GM12878 (cell line): ENCODE measurements at regions not wholly inside any gene's neighbourhood (a gene's known extent, or its start where the extent isn't known, plus 50 kb on each side); places are given as distances from the start of the nearest gene placed in this dataset.

Experiments
- ELK1 ChIP-seq: IDR thresholded peaks from 2 replicates; pipeline ENCODE4 v1.6.1; 2012; ENCODE audit warnings: low read depth, low read length, improper control_type of control experiment
- FOS ChIP-seq: IDR thresholded peaks from 3 replicates; pipeline ENCODE4 v1.6.1; 2011; ENCODE audit warnings: borderline replicate concordance; ENCODE audit not compliant: insufficient read length; ENCODE audit errors: extremely low read depth
- IKZF1 ChIP-seq: fragments of 450-650 bp; conservative IDR thresholded peaks from 2 replicates; pipeline ENCODE4 v1.6.1; 2017; ENCODE audit warnings: antibody characterized with exemption, mild to moderate bottlenecking
- NBN ChIP-seq: fragments of 450-650 bp; IDR thresholded peaks from 2 replicates; pipeline ENCODE4 v1.6.1; 2016
- POU2F2 ChIP-seq: IDR thresholded peaks from 3 replicates; pipeline ENCODE4 v1.6.1; 2011; ENCODE audit warnings: low read depth, mild to moderate bottlenecking, low read length, borderline replicate concordance
- PRDM15 ChIP-seq: fragments of 450-650 bp; formaldehyde crosslinking; IDR thresholded peaks from 2 replicates; pipeline ENCODE4 v1.4.0; 2020; ENCODE audit warnings: mild to moderate bottlenecking, moderate library complexity
- RB1 ChIP-seq: fragments of 450-650 bp; formaldehyde crosslinking; IDR thresholded peaks from 2 replicates; pipeline ENCODE4 v1.6.1; 2017; ENCODE audit warnings: mild to moderate bottlenecking, borderline replicate concordance
- ZBTB33 ChIP-seq: fragments of 450-650 bp; IDR thresholded peaks from 2 replicates; pipeline ENCODE4 v1.6.1; 2017; ENCODE audit warnings: mild to moderate bottlenecking
- TF ChIP-seq, protein P1 (sequence below): IDR thresholded peaks from 2 replicates; pipeline ENCODE4 v1.6.1; 2012; ENCODE audit warnings: mild to moderate bottlenecking, low read depth, low read length

- TF ChIP-seq, protein P1, sequence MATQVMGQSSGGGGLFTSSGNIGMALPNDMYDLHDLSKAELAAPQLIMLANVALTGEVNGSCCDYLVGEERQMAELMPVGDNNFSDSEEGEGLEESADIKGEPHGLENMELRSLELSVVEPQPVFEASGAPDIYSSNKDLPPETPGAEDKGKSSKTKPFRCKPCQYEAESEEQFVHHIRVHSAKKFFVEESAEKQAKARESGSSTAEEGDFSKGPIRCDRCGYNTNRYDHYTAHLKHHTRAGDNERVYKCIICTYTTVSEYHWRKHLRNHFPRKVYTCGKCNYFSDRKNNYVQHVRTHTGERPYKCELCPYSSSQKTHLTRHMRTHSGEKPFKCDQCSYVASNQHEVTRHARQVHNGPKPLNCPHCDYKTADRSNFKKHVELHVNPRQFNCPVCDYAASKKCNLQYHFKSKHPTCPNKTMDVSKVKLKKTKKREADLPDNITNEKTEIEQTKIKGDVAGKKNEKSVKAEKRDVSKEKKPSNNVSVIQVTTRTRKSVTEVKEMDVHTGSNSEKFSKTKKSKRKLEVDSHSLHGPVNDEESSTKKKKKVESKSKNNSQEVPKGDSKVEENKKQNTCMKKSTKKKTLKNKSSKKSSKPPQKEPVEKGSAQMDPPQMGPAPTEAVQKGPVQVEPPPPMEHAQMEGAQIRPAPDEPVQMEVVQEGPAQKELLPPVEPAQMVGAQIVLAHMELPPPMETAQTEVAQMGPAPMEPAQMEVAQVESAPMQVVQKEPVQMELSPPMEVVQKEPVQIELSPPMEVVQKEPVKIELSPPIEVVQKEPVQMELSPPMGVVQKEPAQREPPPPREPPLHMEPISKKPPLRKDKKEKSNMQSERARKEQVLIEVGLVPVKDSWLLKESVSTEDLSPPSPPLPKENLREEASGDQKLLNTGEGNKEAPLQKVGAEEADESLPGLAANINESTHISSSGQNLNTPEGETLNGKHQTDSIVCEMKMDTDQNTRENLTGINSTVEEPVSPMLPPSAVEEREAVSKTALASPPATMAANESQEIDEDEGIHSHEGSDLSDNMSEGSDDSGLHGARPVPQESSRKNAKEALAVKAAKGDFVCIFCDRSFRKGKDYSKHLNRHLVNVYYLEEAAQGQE, result no peak
- no peak for TF ChIP-seq ELK1
- TF ChIP-seq PRDM15 (CRISPR knock-in tag), result no peak
- no peak for TF ChIP-seq NBN
- no peak for TF ChIP-seq IKZF1
- TF ChIP-seq RB1, result no peak
- no peak for TF ChIP-seq ZBTB33
- no peak for TF ChIP-seq FOS
- no peak for TF ChIP-seq POU2F2
- TF ChIP-seq, all 136 proteins: peak for 0
Observed at GRCh38 chr2:150778828-150779227, 291.4 kb upstream of the RND3 start (continued).
